ENCODE measurements at regions not wholly inside any gene's neighbourhood (a gene's known extent, or its start where the extent isn't known, plus 50 kb on each side); places are given as distances from the start of the nearest gene placed in this dataset.

DNA sequence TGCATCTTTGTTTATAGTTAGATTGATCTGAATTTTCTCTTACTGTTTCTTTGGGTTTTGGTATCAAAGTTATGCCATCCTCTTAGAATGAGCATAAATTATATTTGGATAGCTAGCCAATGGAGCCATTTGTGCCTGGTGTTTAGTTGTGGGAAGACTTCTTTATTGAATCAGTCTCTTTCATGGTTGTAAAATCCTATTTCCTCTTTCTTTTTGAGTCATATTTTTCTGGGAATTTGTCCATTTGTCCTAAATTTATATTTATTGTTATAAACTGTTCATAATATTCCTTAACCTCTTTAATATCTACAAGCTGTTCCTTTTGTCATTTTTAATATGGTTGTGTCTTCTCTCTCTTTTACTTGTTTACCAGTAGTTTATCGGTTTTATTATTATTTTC is 462.5 kb downstream of the AEBP2 start:
- no peak overlapping the region for H3K4me3 ChIP-seq
- H3K9ac ChIP-seq (ENCODE audit: insufficient read length) = no peak overlapping the region
- TF ChIP-seq FOXP2 (optimal IDR thresholded peaks at IDR 0.05; ENCODE audit: control extremely low read depth, extremely low read length, insufficient read depth) (no peak), EZH2 (IDR thresholded peaks at IDR 0.05) (no peak), POLR2AphosphoS5 (IDR thresholded peaks at IDR 0.05; ENCODE audit: borderline replicate concordance, low read depth, low read length) (no peak)
- H3K27ac ChIP-seq = no peak overlapping the region
- no peak for DNase-seq (ENCODE audit: low read depth, low spot score)
- H3K9me3 ChIP-seq (ENCODE audit: low read depth, low read length) = peaks cover 5% of the 10 kb centered on the region; the same call in 1 of the 2 replicates
- no peaks in the 10 kb centered on the region for H3K36me3 ChIP-seq (ENCODE audit: insufficient read depth, low read length)

DNA sequence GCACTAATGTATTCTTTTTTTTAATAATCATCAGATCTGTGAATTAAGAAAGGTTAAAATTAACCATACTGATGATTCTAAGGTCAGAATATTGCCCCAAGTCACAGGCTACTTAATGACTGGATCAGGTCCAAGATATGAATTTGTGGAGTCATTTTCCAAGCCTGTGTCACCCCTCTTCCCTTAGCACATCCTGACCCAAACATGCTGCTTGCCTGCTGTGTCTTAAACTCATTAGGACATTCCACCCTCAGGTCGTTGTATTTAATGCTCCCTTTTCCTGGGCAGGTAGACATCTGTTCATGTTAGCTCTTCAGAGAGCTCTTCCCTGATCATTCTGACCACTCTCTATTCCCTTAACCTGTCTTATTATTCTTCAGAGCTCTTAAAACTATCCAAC is 463.5 kb upstream of the PDE3A start:
- TF ChIP-seq EZH2 (IDR thresholded peaks at IDR 0.05) = no peak
- no peak for TF ChIP-seq FOXP2 (optimal IDR thresholded peaks at IDR 0.05; ENCODE audit: control extremely low read depth, extremely low read length, insufficient read depth)
- no peak for TF ChIP-seq POLR2AphosphoS5 (IDR thresholded peaks at IDR 0.05; ENCODE audit: borderline replicate concordance, low read depth, low read length)
- Histone ChIP-seq H3K9me3 (ENCODE audit: low read depth, low read length) (no peaks in the 10 kb centered on the region), H3K4me3 (no peak overlapping the region), H3K27ac (no peak overlapping the region), H3K9ac (ENCODE audit: insufficient read length) (no peak overlapping the region), H3K36me3 (ENCODE audit: insufficient read depth, low read length) (no peaks in the 10 kb centered on the region)
- DNase-seq (ENCODE audit: low read depth, low spot score) = no peak

- Histone ChIP-seq H3K27ac (no peak overlapping the region), H3K9me3 (ENCODE audit: low read depth, low read length) (no peaks in the 10 kb centered on the region), H3K9ac (ENCODE audit: insufficient read length) (no peak overlapping the region), H3K36me3 (ENCODE audit: insufficient read depth, low read length) (no peaks in the 10 kb centered on the region), H3K4me3 (no peak overlapping the region)
- DNase-seq (ENCODE audit: low read depth, low spot score) = no peak
- TF ChIP-seq FOXP2 (optimal IDR thresholded peaks at IDR 0.05; ENCODE audit: control extremely low read depth, extremely low read length, insufficient read depth) = no peak
- no peak for TF ChIP-seq POLR2AphosphoS5 (IDR thresholded peaks at IDR 0.05; ENCODE audit: borderline replicate concordance, low read depth, low read length)
- TF ChIP-seq EZH2 (IDR thresholded peaks at IDR 0.05) = no peak
These were observed 459.5 kb upstream of the PDE3A start for GRCh38 chr12:19908830-19909229.

- Histone ChIP-seq H3K9ac (ENCODE audit: insufficient read length) (no peak overlapping the region), H3K4me3 (no peak overlapping the region), H3K36me3 (ENCODE audit: insufficient read depth, low read length) (no peaks in the 10 kb centered on the region), H3K9me3 (ENCODE audit: low read depth, low read length) (no peaks in the 10 kb centered on the region), H3K27ac (no peak overlapping the region)
- DNase-seq (ENCODE audit: low read depth, low spot score) = no peak
- TF ChIP-seq EZH2 (IDR thresholded peaks at IDR 0.05) (no peak), FOXP2 (optimal IDR thresholded peaks at IDR 0.05; ENCODE audit: control extremely low read depth, extremely low read length, insufficient read depth) (no peak), POLR2AphosphoS5 (IDR thresholded peaks at IDR 0.05; ENCODE audit: borderline replicate concordance, low read depth, low read length) (no peak)
These were observed 458.9 kb upstream of the PDE3A start for GRCh38 chr12:19909418-19909817.

DNA sequence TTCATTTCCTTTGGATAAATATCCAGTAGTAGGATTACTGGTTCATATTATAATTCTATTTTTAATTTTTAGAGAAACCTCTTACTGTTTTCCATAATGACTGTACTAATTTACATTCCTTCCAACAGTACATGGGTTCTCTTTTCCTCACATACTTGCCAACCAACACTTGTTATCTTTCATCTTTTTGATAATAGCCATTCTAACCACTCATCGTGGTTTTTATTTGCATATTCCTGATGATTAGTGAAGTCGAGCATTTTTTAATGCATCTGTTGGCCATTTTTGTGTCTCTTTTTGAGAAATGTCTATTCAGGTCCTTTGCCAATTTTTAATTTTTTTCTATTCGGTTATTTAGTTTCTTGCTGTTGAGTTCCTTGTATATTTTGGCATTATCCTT is 457.7 kb upstream of the PDE3A start:
- Histone ChIP-seq H3K27ac (no peak overlapping the region), H3K36me3 (ENCODE audit: insufficient read depth, low read length) (no peaks in the 10 kb centered on the region), H3K9ac (ENCODE audit: insufficient read length) (no peak overlapping the region), H3K4me3 (no peak overlapping the region), H3K9me3 (ENCODE audit: low read depth, low read length) (no peaks in the 10 kb centered on the region)
- TF ChIP-seq POLR2AphosphoS5 (IDR thresholded peaks at IDR 0.05; ENCODE audit: borderline replicate concordance, low read depth, low read length) (no peak), EZH2 (IDR thresholded peaks at IDR 0.05) (no peak), FOXP2 (optimal IDR thresholded peaks at IDR 0.05; ENCODE audit: control extremely low read depth, extremely low read length, insufficient read depth) (no peak)
- no peak for DNase-seq (ENCODE audit: low read depth, low spot score)

DNA sequence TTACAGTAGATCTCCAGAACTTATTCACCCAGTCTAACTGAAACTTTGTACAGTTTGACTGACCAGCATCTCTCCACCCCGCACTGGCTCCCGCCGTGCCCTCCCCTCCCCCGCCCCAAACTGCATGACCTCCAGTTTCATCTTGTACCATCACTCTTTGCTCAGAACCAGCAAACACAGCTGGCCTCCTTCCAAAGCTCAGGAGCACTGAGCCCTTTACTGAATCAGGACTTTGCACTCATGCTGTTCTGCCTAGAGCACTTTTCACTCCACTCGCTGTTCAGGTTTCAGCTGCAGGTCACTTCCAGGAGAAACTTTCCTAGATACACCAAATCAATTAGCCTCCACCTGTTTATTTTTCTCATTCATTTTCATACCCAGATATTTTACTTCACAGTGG is 455.3 kb upstream of the PDE3A start:
- TF ChIP-seq POLR2AphosphoS5 (IDR thresholded peaks at IDR 0.05; ENCODE audit: borderline replicate concordance, low read depth, low read length) = no peak
- no peak for TF ChIP-seq FOXP2 (optimal IDR thresholded peaks at IDR 0.05; ENCODE audit: control extremely low read depth, extremely low read length, insufficient read depth)
- no peak for TF ChIP-seq EZH2 (IDR thresholded peaks at IDR 0.05)
- H3K9ac ChIP-seq (ENCODE audit: insufficient read length) = no peak overlapping the region
- DNase-seq (ENCODE audit: low read depth, low spot score) = no peak
- H3K27ac ChIP-seq = no peak overlapping the region
- H3K4me3 ChIP-seq = no peak overlapping the region
- H3K9me3 ChIP-seq (ENCODE audit: low read depth, low read length) = no peaks in the 10 kb centered on the region
- H3K36me3 ChIP-seq (ENCODE audit: insufficient read depth, low read length) = no peaks in the 10 kb centered on the region

- Histone ChIP-seq H3K9me3 (ENCODE audit: low read depth, low read length) (no peaks in the 10 kb centered on the region), H3K9ac (ENCODE audit: insufficient read length) (no peak overlapping the region), H3K36me3 (ENCODE audit: insufficient read depth, low read length) (no peaks in the 10 kb centered on the region), H3K27ac (no peak overlapping the region), H3K4me3 (no peak overlapping the region)
- DNase-seq (ENCODE audit: low read depth, low spot score) = no peak
- TF ChIP-seq POLR2AphosphoS5 (IDR thresholded peaks at IDR 0.05; ENCODE audit: borderline replicate concordance, low read depth, low read length) = no peak
- no peak for TF ChIP-seq FOXP2 (optimal IDR thresholded peaks at IDR 0.05; ENCODE audit: control extremely low read depth, extremely low read length, insufficient read depth)
- no peak for TF ChIP-seq EZH2 (IDR thresholded peaks at IDR 0.05)
These were observed 452.7 kb upstream of the PDE3A start for GRCh38 chr12:19915392-19916195.

GRCh38 chr12:19916196-19916753 is 452.1 kb upstream of the PDE3A start:
- Histone ChIP-seq H3K9me3 (ENCODE audit: low read depth, low read length) (no peaks in the 10 kb centered on the region), H3K4me3 (no peak overlapping the region), H3K9ac (ENCODE audit: insufficient read length) (no peak overlapping the region), H3K36me3 (ENCODE audit: insufficient read depth, low read length) (no peaks in the 10 kb centered on the region), H3K27ac (no peak overlapping the region)
- DNase-seq (ENCODE audit: low read depth, low spot score) = no peak
- no peak for TF ChIP-seq POLR2AphosphoS5 (IDR thresholded peaks at IDR 0.05; ENCODE audit: borderline replicate concordance, low read depth, low read length)
- TF ChIP-seq EZH2 (IDR thresholded peaks at IDR 0.05) = no peak
- TF ChIP-seq FOXP2 (optimal IDR thresholded peaks at IDR 0.05; ENCODE audit: control extremely low read depth, extremely low read length, insufficient read depth) = no peak
